ENCODE measurements at regions not wholly inside any gene's neighbourhood (a gene's known extent, or its start where the extent isn't known, plus 50 kb on each side); places are given as distances from the start of the nearest gene placed in this dataset.
"Not testable (repeated sequence)": the region's sequence is repeated elsewhere in the genome, so short reads cannot be mapped to it uniquely, and the experiment has no call there.

DNA sequence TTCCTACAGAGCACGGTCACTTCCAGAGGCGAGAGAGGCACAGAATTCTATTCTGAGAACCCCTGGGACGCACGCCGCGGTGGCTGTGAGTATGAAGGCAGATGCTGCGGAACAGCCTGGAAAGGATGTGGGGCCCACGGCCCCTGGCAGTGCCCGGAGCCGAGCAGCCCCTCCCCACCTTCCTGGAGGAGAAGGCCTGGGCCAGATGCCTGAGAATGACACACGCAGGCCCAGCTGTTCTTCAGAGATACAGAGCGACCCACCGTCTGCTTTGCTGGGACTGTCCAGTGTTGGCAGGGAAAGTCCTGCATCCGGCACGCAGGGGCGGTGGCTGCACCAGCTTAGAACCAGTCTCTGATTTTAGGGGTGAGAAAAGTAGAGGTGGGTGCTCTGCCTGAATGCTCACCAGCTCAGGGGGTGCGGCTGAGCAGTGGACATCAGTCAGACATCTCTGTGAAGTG lies 116.7 kb upstream of the LPCAT1 start:
- Mint-ChIP-seq H3K4me3 (no peak overlapping the region), H3K27ac (no peak overlapping the region), H3K36me3 (no peaks in the 10 kb centered on the region), H3K27me3 (peaks cover 10 to 33% of the 10 kb centered on the region in 2 donors), H3K9me3 (no peaks in the 10 kb centered on the region), H3K4me1 (peaks cover 10 to 30% of the 10 kb centered on the region in 2 donors)
- ATAC-seq (replicated peaks) (no peak), DNase-seq (no peak)

DNA sequence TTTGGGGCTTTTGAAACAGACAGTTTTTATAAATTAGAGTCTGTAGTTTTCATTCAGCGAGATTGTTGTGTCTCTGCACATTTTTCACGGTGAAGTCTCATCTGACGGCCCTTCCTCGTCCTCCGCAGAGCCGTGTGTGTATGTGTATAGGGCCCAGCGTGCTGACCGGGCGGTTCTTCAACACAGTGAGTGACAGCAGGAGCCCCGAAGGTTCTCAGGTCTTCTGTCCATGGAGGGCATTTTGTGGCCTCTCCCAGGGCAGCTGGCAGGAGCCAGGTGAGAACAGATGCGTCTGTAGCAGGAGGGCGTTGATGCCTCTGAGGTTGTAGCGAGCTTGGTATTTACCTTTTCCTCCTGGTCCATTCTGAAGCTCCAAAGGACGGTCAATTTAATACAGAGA lies 116.0 kb upstream of the LPCAT1 start:
- no peak for ATAC-seq (replicated peaks)
- no peak for DNase-seq
- Mint-ChIP-seq H3K27me3 (peaks cover 4 to 27% of the 10 kb centered on the region in 2 donors), H3K4me3 (no peak overlapping the region), H3K36me3 (no peaks in the 10 kb centered on the region), H3K9me3 (no peaks in the 10 kb centered on the region), H3K4me1 (peaks cover 11 to 29% of the 10 kb centered on the region in 2 donors), H3K27ac (no peak overlapping the region)

DNA sequence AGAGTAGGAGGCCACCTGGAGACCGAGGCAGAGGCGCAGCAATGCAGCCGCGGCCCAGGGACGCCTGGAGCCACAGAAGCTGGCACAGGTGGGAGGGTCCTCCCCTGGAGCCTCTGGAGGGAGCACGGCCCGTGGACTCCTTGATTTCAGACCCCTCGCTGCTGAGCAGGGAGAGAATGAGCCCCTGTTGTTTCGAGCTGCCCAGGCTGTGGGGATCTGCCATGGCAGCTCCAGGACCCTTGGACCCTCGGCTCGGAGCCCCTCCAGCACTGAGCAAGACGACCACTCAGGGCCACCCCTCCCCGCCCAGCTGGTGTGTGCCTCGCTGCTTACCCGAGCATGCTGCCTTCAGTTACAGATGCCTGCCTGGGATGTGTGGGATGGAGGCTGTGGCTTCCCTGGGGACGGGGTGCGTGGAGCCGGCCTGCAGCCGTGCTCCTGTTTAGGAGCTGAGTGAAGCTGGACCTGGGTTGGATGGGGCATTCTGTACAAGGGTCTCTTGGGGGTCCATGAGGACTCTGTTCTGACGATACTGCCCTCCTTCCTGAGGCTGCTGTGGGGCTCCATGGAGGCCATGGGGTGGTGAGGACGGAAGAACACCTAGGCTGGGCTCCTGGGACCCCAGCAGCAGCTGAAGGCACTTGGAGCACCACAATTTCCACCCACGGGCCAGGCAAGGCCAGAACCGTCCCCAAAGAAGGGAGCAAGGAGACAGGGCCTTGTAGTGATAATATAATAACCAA lies 115.1 kb upstream of the LPCAT1 start:
- Mint-ChIP-seq H3K27me3 (peaks cover 4 to 22% of the 10 kb centered on the region in 2 donors), H3K27ac (no peak overlapping the region), H3K4me3 (no peak overlapping the region), H3K9me3 (no peaks in the 10 kb centered on the region), H3K4me1 (peaks cover 14 to 33% of the 10 kb centered on the region in 2 donors), H3K36me3 (no peaks in the 10 kb centered on the region)
- DNase-seq (no peak), ATAC-seq (replicated peaks) (no peak)

DNA sequence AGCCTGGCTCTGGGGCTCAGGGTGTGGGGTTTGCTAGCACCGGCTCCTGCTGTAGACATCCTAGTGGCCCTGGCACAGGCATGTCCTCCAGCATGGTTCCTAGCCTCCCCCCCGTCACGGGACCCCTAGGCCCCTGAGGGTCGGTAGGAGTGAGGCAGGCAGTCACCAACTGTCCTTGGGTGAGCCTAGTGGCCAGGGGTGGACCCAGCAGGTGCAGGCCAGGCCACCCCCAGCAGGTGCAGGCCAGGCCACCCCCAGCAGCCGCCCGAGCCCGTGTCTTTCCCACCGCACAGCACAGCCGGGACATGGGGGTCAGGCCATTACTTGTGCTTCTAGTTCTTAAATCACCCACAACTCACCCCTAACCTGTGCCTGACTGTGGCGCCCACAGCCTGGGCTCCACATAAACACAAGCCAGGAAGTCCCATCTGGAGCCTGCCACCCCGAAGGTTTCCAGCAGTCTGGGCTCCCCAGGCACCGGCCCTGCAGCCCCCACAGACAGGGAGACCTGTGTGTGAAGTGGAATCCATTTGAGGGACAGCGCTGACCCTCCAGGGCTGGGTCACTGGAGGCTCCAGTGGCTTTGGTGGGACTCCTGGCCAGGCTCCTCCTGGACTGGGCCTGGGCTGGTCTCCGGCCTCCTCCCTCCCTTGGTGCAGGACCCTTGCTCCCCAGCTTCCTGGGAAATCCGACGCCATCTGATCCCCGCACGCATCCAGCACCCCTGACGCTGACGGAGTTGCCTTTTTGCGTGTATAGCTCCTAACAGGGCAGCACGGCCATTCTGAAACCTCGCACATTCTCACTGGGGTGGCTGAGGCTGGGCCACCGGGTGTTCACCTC lies 114.1 kb upstream of the LPCAT1 start:
- no peak overlapping the region for H3K27ac Mint-ChIP-seq
- peaks cover 4 to 15% of the 10 kb centered on the region in 2 donors for H3K27me3 Mint-ChIP-seq
- no peaks in the 10 kb centered on the region for H3K9me3 Mint-ChIP-seq
- DNase-seq (no peak), ATAC-seq (replicated peaks) (no peak)
- H3K4me1 Mint-ChIP-seq, result peaks cover 18 to 38% of the 10 kb centered on the region in 2 donors
- H3K4me3 Mint-ChIP-seq, result no peak overlapping the region
- peaks cover 2 to 4% of the 10 kb centered on the region in 2 donors for H3K36me3 Mint-ChIP-seq

DNA sequence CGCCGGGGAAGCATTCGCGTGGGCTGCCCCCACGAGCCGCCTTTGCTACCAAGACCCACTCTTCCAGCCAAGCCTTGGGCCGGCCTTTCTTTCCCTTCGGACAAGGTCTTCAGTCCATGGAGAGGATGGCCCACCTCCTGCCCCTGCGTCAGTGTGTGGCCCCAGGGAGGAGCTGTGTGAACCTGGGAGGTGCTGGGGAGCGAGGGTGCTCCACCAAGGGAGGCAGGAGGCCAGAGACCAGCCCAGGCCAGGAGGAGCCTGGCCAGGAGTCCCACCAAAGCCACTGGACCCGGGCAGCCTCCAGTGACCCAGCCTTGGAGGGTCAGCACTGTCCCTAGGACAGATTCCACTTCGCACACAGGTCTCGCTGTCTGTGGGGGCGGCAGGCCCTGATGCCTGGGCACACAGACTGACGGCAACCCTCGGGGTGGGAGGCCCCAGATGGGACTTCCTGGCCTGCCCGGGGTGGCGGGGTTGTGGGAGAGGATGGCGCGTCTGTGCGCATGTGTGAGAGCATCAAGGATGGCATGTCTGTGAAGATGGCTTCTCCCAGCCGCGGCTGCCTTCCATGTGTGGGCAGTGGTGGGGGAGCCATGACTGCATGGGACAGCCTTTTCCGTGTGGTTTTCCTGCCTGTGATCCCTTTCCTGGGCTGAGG lies 113.3 kb upstream of the LPCAT1 start:
- peaks cover 4 to 12% of the 10 kb centered on the region in 2 donors for H3K27me3 Mint-ChIP-seq
- peaks cover 2 to 9% of the 10 kb centered on the region in 2 donors for H3K36me3 Mint-ChIP-seq
- H3K27ac Mint-ChIP-seq, result no peak overlapping the region
- no peaks in the 10 kb centered on the region for H3K9me3 Mint-ChIP-seq
- ATAC-seq (replicated peaks), result no peak
- H3K4me3 Mint-ChIP-seq, result no peak overlapping the region
- no peak for DNase-seq
- H3K4me1 Mint-ChIP-seq, result peaks cover 23 to 45% of the 10 kb centered on the region in 2 donors

DNA sequence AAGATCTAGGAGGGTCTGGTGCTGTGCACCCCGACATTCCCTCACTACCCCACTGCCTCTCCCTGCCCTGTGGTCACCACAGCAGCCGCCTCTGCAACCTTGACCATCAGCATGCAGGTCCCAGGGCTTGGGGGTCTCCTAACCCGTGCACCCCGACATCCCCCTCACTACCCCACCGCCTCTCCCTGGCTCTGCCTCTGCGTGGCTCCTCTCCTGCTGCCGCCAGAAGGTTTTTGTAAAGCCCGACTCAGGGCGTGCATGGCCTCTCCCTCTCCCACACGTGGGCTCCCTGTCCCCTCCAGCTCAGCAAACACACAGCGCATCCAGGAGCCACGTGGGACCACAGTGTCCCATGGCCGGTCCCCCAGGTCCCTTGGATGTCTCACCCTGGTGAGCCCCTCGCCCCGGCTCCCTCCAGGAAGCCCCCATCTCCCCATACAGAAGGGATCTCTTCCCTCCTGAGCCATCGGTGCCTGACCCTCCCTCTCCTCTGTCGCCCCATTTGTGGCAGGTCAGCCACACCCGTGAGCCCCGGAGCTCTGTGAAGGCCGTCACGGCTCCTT lies 112.5 kb upstream of the LPCAT1 start:
- not testable (repeated sequence) for H3K27me3 Mint-ChIP-seq; ATAC-seq (replicated peaks)

DNA sequence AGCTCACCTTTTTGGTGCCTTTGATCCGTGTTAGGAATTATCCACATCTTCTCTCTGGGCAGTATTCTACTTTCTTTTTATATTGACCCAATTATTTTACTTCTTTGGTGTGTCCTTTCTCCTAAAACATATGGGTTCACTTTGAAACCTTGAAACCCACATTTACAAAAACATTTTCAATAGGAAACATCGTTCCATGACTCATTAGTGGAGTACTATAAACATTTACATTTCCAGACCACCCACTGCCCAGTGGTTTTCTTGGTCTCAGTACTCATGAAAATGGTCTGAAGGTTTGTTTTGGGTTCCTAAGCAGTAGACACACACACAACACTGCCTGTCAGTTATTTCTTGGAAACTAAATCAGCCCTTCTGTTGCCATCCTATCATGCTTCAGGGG lies 111.7 kb upstream of the LPCAT1 start:
- Mint-ChIP-seq H3K27ac (peak overlapping the region; percentile 69), H3K4me1 (peaks cover 26 to 50% of the 10 kb centered on the region in 2 donors), H3K4me3 (peak overlapping the region; percentile 58 to 60)
- H3K36me3 Mint-ChIP-seq; H3K27me3 Mint-ChIP-seq; ATAC-seq (replicated peaks); H3K9me3 Mint-ChIP-seq; DNase-seq: not testable (repeated sequence)

More for the DNA sequence above, 112.5 kb upstream of the LPCAT1 start:
- not testable (repeated sequence) for H3K36me3 Mint-ChIP-seq, H3K9me3 Mint-ChIP-seq, DNase-seq
- Mint-ChIP-seq H3K4me3 (peak overlapping the region in 1 of 2 donors; percentile 43), H3K4me1 (peaks cover 24 to 45% of the 10 kb centered on the region in 2 donors), H3K27ac (peak overlapping the region; percentile 69)

DNA sequence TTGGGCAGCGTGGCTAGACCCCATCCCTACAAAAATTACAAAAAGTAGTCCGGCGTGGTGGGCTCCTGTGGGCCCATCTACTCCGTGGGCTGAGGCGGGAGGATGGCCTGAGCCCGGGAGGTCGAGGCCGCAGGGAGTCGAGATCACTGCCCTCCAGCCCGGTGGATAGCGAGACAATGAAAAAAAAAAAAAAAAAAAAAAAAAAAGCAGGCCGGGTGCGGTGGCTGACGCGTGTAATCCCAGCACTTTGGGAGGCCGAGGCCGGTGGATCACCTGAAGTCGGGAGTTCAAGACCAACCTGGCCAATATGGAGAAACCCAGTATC lies 110.5 kb upstream of the LPCAT1 start:
- Mint-ChIP-seq H3K36me3 (peaks cover 4 to 9% of the 10 kb centered on the region in 2 donors), H3K27me3 (peaks cover 0 to 7% of the 10 kb centered on the region in 2 donors), H3K4me3 (peak overlapping the region; percentile 93), H3K27ac (peak overlapping the region; percentile 97), H3K4me1 (peaks cover 26 to 57% of the 10 kb centered on the region in 2 donors), H3K9me3 (no peaks in the 10 kb centered on the region)
- DNase-seq, result no peak
- no peak for ATAC-seq (replicated peaks)

DNA sequence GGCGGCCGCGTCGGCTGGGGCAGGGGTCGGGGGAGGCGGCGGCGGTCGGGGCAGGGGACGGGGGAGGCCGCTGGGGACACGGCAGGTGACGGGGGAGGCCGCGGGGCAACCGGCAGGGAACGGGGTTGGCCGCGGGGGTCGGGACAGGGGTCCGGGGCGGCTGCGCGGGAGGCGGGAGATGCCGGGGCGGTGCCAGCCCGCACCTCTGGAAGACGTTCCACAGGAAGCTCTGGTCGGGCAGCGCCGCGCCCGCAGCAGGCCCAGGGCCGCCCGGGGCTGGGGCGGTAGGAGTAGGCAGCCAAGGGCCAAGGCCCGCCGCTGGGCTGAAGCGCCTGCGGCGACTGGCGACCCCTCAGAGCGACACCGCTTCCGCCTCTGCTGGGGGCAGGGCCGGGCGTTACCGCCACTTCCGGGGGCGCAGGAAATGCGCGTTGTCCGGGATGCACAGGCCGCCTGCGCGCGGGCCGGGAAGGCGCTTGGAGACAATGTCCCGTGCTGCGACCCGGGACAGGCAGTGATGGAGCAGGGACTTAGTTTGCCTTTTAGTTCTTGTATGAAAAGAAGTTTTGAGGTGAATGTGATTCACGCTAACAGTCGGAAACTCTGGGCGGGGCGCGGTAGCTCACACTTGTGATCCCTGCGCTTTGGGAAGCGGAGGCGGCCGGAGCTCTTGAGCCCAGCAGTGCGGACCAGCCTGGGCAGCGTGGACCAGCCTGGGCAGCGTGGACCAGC lies 110.0 kb upstream of the LPCAT1 start:
- H3K9me3 Mint-ChIP-seq, result no peaks in the 10 kb centered on the region
- DNase-seq, result peak; percentile 81
- peaks cover 26 to 57% of the 10 kb centered on the region in 2 donors for H3K4me1 Mint-ChIP-seq
- peaks cover 4 to 9% of the 10 kb centered on the region in 2 donors for H3K36me3 Mint-ChIP-seq
- H3K27ac Mint-ChIP-seq, result peak overlapping the region; percentile 97
- peak overlapping the region; percentile 93 for H3K4me3 Mint-ChIP-seq
- peaks cover 0 to 7% of the 10 kb centered on the region in 2 donors for H3K27me3 Mint-ChIP-seq
- peak; percentile 94 to 97 for ATAC-seq (replicated peaks)

DNA sequence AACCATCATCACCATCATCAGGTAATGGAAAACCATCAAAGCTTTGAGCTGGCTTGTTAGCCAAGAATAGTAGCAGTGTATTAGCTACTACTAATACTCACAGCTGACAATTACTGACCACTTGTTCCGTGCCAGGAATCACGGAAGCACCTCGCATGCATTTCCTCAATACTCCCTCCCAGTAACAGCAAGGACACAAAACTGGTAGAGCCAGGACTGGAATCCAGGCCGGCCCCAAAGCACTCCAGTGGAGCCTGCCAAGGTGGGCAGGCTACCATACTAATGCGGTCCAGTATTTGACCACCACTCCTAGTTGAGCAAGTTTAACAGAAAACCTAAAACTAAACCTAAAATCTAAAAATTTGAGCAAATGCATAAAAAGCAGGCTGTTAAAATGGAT lies 107.2 kb upstream of the LPCAT1 start:
- not testable (repeated sequence) for ATAC-seq (replicated peaks); H3K27ac Mint-ChIP-seq; DNase-seq; H3K4me3 Mint-ChIP-seq; H3K27me3 Mint-ChIP-seq; H3K9me3 Mint-ChIP-seq
- peaks cover 23 to 50% of the 10 kb centered on the region in 2 donors for H3K4me1 Mint-ChIP-seq
- peaks cover 6 to 20% of the 10 kb centered on the region in 2 donors for H3K36me3 Mint-ChIP-seq

DNA sequence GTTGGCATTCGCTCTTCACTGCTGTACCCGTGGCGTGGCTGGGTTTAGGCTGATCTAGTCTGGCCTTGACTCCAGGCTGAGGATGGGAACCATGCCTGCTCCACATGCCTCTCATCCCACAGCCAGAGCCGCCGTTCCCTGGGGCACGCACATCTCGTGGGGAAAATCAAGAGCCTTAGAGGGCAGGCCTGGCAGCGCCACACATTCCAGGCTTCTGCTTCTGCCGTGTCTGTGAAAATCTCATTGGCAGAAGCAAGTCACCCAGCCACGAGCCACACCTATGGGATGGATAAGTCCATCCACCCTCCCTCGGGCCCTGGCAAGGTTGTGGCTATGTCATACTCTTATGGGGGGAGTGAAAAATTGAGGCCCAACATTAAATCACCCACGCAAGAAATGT lies 102.6 kb upstream of the LPCAT1 start:
- peaks cover 44 to 55% of the 10 kb centered on the region in 2 donors for H3K36me3 Mint-ChIP-seq
- not testable (repeated sequence) for H3K27ac Mint-ChIP-seq; ATAC-seq (replicated peaks)

DNA sequence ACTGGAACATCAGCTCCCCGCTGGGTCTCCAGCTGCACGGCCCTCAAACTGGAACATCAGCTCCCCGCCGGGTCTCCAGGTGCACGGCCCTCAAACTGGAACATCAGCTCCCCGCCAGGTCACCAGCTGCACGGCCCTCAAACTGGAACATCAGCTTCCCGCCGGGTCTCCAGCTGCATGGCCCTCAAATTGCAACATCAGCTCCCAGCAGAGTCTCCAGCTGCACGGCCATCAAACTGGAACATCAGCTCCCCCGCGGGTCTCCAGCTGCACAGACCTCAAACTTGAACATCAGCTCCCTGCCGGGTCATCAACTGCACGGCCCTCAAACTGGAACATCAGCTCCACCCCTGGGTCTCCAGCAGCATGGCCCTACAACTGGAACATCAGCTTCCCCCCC lies 95.8 kb upstream of the LPCAT1 start:
- peaks cover 10 to 11% of the 10 kb centered on the region in 2 donors for H3K4me1 Mint-ChIP-seq
- ATAC-seq (replicated peaks); H3K27ac Mint-ChIP-seq; DNase-seq; H3K9me3 Mint-ChIP-seq; H3K27me3 Mint-ChIP-seq; H3K4me3 Mint-ChIP-seq: not testable (repeated sequence)
- peaks cover 73 to 86% of the 10 kb centered on the region in 2 donors for H3K36me3 Mint-ChIP-seq

More for the DNA sequence above, 102.6 kb upstream of the LPCAT1 start:
- not testable (repeated sequence) for H3K27me3 Mint-ChIP-seq, DNase-seq, H3K9me3 Mint-ChIP-seq, H3K4me3 Mint-ChIP-seq
- peaks cover 14% of the 10 kb centered on the region in 2 donors for H3K4me1 Mint-ChIP-seq

DNA sequence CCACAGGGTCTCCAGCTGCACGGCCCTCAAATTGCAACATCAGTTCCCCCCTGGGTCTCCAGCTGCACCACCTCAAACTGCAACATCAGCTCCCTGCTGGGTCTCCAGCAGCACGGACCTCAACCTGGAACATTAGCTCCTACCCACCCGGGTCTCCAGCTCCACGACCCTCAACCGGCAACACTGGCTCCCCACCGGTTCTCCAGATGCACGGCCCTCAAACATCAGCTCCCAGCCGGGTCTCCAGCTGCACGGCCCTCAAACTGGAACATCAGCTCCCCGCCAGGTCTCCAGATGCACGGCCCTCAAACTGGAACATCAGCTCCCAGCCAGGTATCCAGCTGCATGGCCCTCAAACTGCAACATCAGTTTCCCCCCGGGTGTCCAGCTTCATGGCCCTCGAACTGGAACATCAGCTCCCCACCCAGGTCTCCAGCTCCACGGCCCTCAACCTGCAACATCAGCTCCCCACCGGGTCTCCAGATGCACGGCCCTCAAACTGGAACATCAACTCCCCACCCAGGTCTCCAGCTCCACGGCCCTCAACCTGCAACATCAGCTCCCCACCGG lies 94.6 kb upstream of the LPCAT1 start:
- not testable (repeated sequence) for ATAC-seq (replicated peaks); H3K27me3 Mint-ChIP-seq; H3K9me3 Mint-ChIP-seq; DNase-seq; H3K4me3 Mint-ChIP-seq
- H3K27ac Mint-ChIP-seq, result peak overlapping the region; percentile 42
- H3K4me1 Mint-ChIP-seq, result peaks cover 3 to 11% of the 10 kb centered on the region in 2 donors
- H3K36me3 Mint-ChIP-seq, result peaks cover 65 to 79% of the 10 kb centered on the region in 2 donors
